ENCODE measurements at regions not wholly inside any gene's neighbourhood (a gene's known extent, or its start where the extent isn't known, plus 50 kb on each side); places are given as distances from the start of the nearest gene placed in this dataset.

- TF ChIP-seq CTCF (IDR thresholded peaks at IDR 0.05; ENCODE audit: borderline replicate concordance, insufficient read depth, low read depth, low read length), result no peak
- no peak overlapping the region for H3K4me3 ChIP-seq (ENCODE audit: low read depth, low read length)
Observed at GRCh38 chr6:84554706-84555105, 209.7 kb downstream of the TBX18 start.

GRCh38 chr6:84554074-84554473, 210.3 kb downstream of the TBX18 start:
- no peak for TF ChIP-seq CTCF (IDR thresholded peaks at IDR 0.05; ENCODE audit: borderline replicate concordance, insufficient read depth, low read depth, low read length)
- H3K4me3 ChIP-seq (ENCODE audit: low read depth, low read length), result no peak overlapping the region

- H3K4me3 ChIP-seq (ENCODE audit: low read depth, low read length), result no peak overlapping the region
- no peak for TF ChIP-seq CTCF (IDR thresholded peaks at IDR 0.05; ENCODE audit: borderline replicate concordance, insufficient read depth, low read depth, low read length)
Observed at GRCh38 chr6:84553527-84553926, 210.9 kb downstream of the TBX18 start.

GRCh38 chr6:84551797-84552196, 212.6 kb downstream of the TBX18 start:
- H3K4me3 ChIP-seq (ENCODE audit: low read depth, low read length), result no peak overlapping the region
- no peak for TF ChIP-seq CTCF (IDR thresholded peaks at IDR 0.05; ENCODE audit: borderline replicate concordance, insufficient read depth, low read depth, low read length)

- H3K4me3 ChIP-seq (ENCODE audit: low read depth, low read length), result no peak overlapping the region
- no peak for TF ChIP-seq CTCF (IDR thresholded peaks at IDR 0.05; ENCODE audit: borderline replicate concordance, insufficient read depth, low read depth, low read length)
Observed at GRCh38 chr6:84549917-84550316, 214.5 kb downstream of the TBX18 start.

- no peak overlapping the region for H3K4me3 ChIP-seq (ENCODE audit: low read depth, low read length)
- TF ChIP-seq CTCF (IDR thresholded peaks at IDR 0.05; ENCODE audit: borderline replicate concordance, insufficient read depth, low read depth, low read length), result no peak
Observed at GRCh38 chr6:84547341-84547801, 217.0 kb downstream of the TBX18 start.

GRCh38 chr6:84546427-84546914, 217.9 kb downstream of the TBX18 start:
- no peak for TF ChIP-seq CTCF (IDR thresholded peaks at IDR 0.05; ENCODE audit: borderline replicate concordance, insufficient read depth, low read depth, low read length)
- no peak overlapping the region for H3K4me3 ChIP-seq (ENCODE audit: low read depth, low read length)
